ENCODE measurements at regions not wholly inside any gene's neighbourhood (a gene's known extent, or its start where the extent isn't known, plus 50 kb on each side); places are given as distances from the start of the nearest gene placed in this dataset.
A peak's percentile ranks its signal among the peaks of the same experiment; 100 is the strongest.

GRCh38 chr2:198499539-198499938 is 695.1 kb downstream of the PLCL1 start:
- Histone ChIP-seq H3K36me3 (ENCODE audit: low read depth) (no peaks in the 10 kb centered on the region), H2AFZ (peak overlapping the region; percentile 56), H3K27ac (peak overlapping the region; percentile 36), H3K9ac (no peak overlapping the region), H3K4me1 (ENCODE audit: insufficient read depth) (peaks cover 17% of the 10 kb centered on the region), H3K27me3 (replicated peaks; ENCODE audit: insufficient read depth) (no peaks in the 10 kb centered on the region), H3K4me2 (ENCODE audit: unreplicated experiment) (peak overlapping the region; percentile 70), H3K9me2 (ENCODE audit: insufficient read depth) (no peaks in the 10 kb centered on the region), H4K20me1 (ENCODE audit: insufficient read depth) (no peaks in the 10 kb centered on the region), H3K79me2 (ENCODE audit: insufficient read depth) (no peaks in the 10 kb centered on the region), H3K9me3 (ENCODE audit: low read depth) (no peaks in the 10 kb centered on the region), H3F3A (ENCODE audit: insufficient read depth) (peaks cover 14% of the 10 kb centered on the region; the same call in 1 of the 2 replicates), H3K4me3 (peak overlapping the region; percentile 45)
- DNase-seq: peak; percentile 88
- in situ Hi-C loops (cut with MboI): no loop called here
- 0 to 1% methylated on average over 5 to 6 of the region's 6 CpGs for WGBS, 2 experiments (ENCODE audit: low coverage in 1 of 2, low lambda C conversion rate in 2 of 2, missing lambda C conversion rate in 2 of 2)
- TF ChIP-seq EZH2 (IDR thresholded peaks at IDR 0.05; ENCODE audit: insufficient read depth, poor library complexity, severe bottlenecking) (no peak), EZH2phosphoT487 (IDR thresholded peaks at IDR 0.05; ENCODE audit: insufficient read depth, low read depth) (no peak)

GRCh38 chr2:198498516-198498915 is 694.1 kb downstream of the PLCL1 start:
- H2AFZ ChIP-seq: no peak overlapping the region
- no peak for DNase-seq
- in situ Hi-C loops (cut with MboI): no loop called here
- H3K27ac ChIP-seq: no peak overlapping the region
- no peaks in the 10 kb centered on the region for H3K27me3 ChIP-seq (replicated peaks; ENCODE audit: insufficient read depth)
- no peaks in the 10 kb centered on the region for H3K79me2 ChIP-seq (ENCODE audit: insufficient read depth)
- peaks cover 14% of the 10 kb centered on the region; the same call in 1 of the 2 replicates for H3F3A ChIP-seq (ENCODE audit: insufficient read depth)
- no peak overlapping the region for H3K4me3 ChIP-seq
- no peaks in the 10 kb centered on the region for H4K20me1 ChIP-seq (ENCODE audit: insufficient read depth)
- H3K9me3 ChIP-seq (ENCODE audit: low read depth): no peaks in the 10 kb centered on the region
- H3K9me2 ChIP-seq (ENCODE audit: insufficient read depth): no peaks in the 10 kb centered on the region
- no peak overlapping the region for H3K9ac ChIP-seq
- peaks cover 17% of the 10 kb centered on the region for H3K4me1 ChIP-seq (ENCODE audit: insufficient read depth)
- no peaks in the 10 kb centered on the region for H3K36me3 ChIP-seq (ENCODE audit: low read depth)
- H3K4me2 ChIP-seq (ENCODE audit: unreplicated experiment): no peak overlapping the region
- TF ChIP-seq EZH2 (IDR thresholded peaks at IDR 0.05; ENCODE audit: insufficient read depth, poor library complexity, severe bottlenecking) (no peak), EZH2phosphoT487 (IDR thresholded peaks at IDR 0.05; ENCODE audit: insufficient read depth, low read depth) (no peak)

- Histone ChIP-seq H3K4me1 (ENCODE audit: insufficient read depth) (peaks cover 17% of the 10 kb centered on the region), H3K9ac (no peak overlapping the region), H3K4me2 (ENCODE audit: unreplicated experiment) (no peak overlapping the region), H3K4me3 (no peak overlapping the region), H3K36me3 (ENCODE audit: low read depth) (no peaks in the 10 kb centered on the region), H2AFZ (no peak overlapping the region), H3K9me2 (ENCODE audit: insufficient read depth) (no peaks in the 10 kb centered on the region), H3K27me3 (replicated peaks; ENCODE audit: insufficient read depth) (no peaks in the 10 kb centered on the region), H3K27ac (no peak overlapping the region), H3F3A (ENCODE audit: insufficient read depth) (peaks cover 14% of the 10 kb centered on the region; the same call in 1 of the 2 replicates), H3K79me2 (ENCODE audit: insufficient read depth) (no peaks in the 10 kb centered on the region), H3K9me3 (ENCODE audit: low read depth) (no peaks in the 10 kb centered on the region), H4K20me1 (ENCODE audit: insufficient read depth) (no peaks in the 10 kb centered on the region)
- TF ChIP-seq EZH2phosphoT487 (IDR thresholded peaks at IDR 0.05; ENCODE audit: insufficient read depth, low read depth): no peak
- no peak for TF ChIP-seq EZH2 (IDR thresholded peaks at IDR 0.05; ENCODE audit: insufficient read depth, poor library complexity, severe bottlenecking)
- in situ Hi-C loops (cut with MboI): no loop called here
- no peak for DNase-seq
Observed at GRCh38 chr2:198498048-198498447, 693.7 kb downstream of the PLCL1 start.

GRCh38 chr2:198494931-198495330 is 690.5 kb downstream of the PLCL1 start:
- Histone ChIP-seq H4K20me1 (ENCODE audit: insufficient read depth) (no peaks in the 10 kb centered on the region), H2AFZ (no peak overlapping the region), H3K27me3 (replicated peaks; ENCODE audit: insufficient read depth) (no peaks in the 10 kb centered on the region), H3K4me1 (ENCODE audit: insufficient read depth) (peaks cover 12% of the 10 kb centered on the region), H3K4me3 (no peak overlapping the region), H3K9ac (no peak overlapping the region), H3K9me2 (ENCODE audit: insufficient read depth) (no peaks in the 10 kb centered on the region), H3K36me3 (ENCODE audit: low read depth) (no peaks in the 10 kb centered on the region), H3K4me2 (ENCODE audit: unreplicated experiment) (no peak overlapping the region), H3K79me2 (ENCODE audit: insufficient read depth) (no peaks in the 10 kb centered on the region), H3F3A (ENCODE audit: insufficient read depth) (peaks cover 8% of the 10 kb centered on the region; the same call in 1 of the 2 replicates), H3K9me3 (ENCODE audit: low read depth) (no peaks in the 10 kb centered on the region), H3K27ac (no peak overlapping the region)
- WGBS, 2 experiments (ENCODE audit: low coverage in 1 of 2, low lambda C conversion rate in 2 of 2, missing lambda C conversion rate in 2 of 2): 67 to 70% methylated on average over 1 of the region's 1 CpG
- TF ChIP-seq EZH2phosphoT487 (IDR thresholded peaks at IDR 0.05; ENCODE audit: insufficient read depth, low read depth) (no peak), EZH2 (IDR thresholded peaks at IDR 0.05; ENCODE audit: insufficient read depth, poor library complexity, severe bottlenecking) (no peak)
- DNase-seq: no peak
- in situ Hi-C loops (cut with MboI): no loop called here

GRCh38 chr2:198490748-198491147 is 686.4 kb downstream of the PLCL1 start:
- no peaks in the 10 kb centered on the region for H3K4me1 ChIP-seq (ENCODE audit: insufficient read depth)
- no peak overlapping the region for H3K4me3 ChIP-seq
- H3K27me3 ChIP-seq (replicated peaks; ENCODE audit: insufficient read depth): no peaks in the 10 kb centered on the region
- H3K27ac ChIP-seq: no peak overlapping the region
- WGBS, 2 experiments (ENCODE audit: low coverage in 1 of 2, low lambda C conversion rate in 2 of 2, missing lambda C conversion rate in 2 of 2): 62 to 64% methylated on average over 2 of the region's 2 CpGs
- H3K79me2 ChIP-seq (ENCODE audit: insufficient read depth): no peaks in the 10 kb centered on the region
- in situ Hi-C loops (cut with MboI): no loop called here
- TF ChIP-seq EZH2phosphoT487 (IDR thresholded peaks at IDR 0.05; ENCODE audit: insufficient read depth, low read depth): no peak
- TF ChIP-seq EZH2 (IDR thresholded peaks at IDR 0.05; ENCODE audit: insufficient read depth, poor library complexity, severe bottlenecking): no peak
- no peak for DNase-seq
- no peaks in the 10 kb centered on the region for H3F3A ChIP-seq (ENCODE audit: insufficient read depth)
- H3K36me3 ChIP-seq (ENCODE audit: low read depth): no peaks in the 10 kb centered on the region
- no peak overlapping the region for H2AFZ ChIP-seq
- no peak overlapping the region for H3K4me2 ChIP-seq (ENCODE audit: unreplicated experiment)
- no peak overlapping the region for H3K9ac ChIP-seq
- H4K20me1 ChIP-seq (ENCODE audit: insufficient read depth): no peaks in the 10 kb centered on the region
- no peaks in the 10 kb centered on the region for H3K9me3 ChIP-seq (ENCODE audit: low read depth)
- H3K9me2 ChIP-seq (ENCODE audit: insufficient read depth): no peaks in the 10 kb centered on the region
